DND-41 (cell line): ENCODE measurements at regions not wholly inside any gene's neighbourhood (a gene's known extent, or its start where the extent isn't known, plus 50 kb on each side); places are given as distances from the start of the nearest gene placed in this dataset.
"Not testable (repeated sequence)": the region's sequence is repeated elsewhere in the genome, so short reads cannot be mapped to it uniquely, and the experiment has no call there.

Experiments
- ATAC-seq: fragments of 200-7000 bp; cut with Tn5 transposase; 3 replicates; pipeline ENCODE4 v1.9.1; 2021; ENCODE audit warnings: low read depth; ENCODE audit not compliant: insufficient read depth
- DNase-seq: peaks from one replicate; pipeline ENCODE4 v3.0.0-alpha.2; 2020
- H2AFZ ChIP-seq: 2 replicates; pipeline ENCODE4 v1.6.0; 2012; ENCODE audit warnings: low read depth, low read length
- H3K27ac ChIP-seq: 2 replicates; pipeline ENCODE4 v1.5.1; 2012; ENCODE audit warnings: low read length, inconsistent platforms
- H3K27me3 ChIP-seq: fragments of 200-600 bp; sonication (generic); 2 replicates; pipeline ENCODE4 v1.6.0; 2012; ENCODE audit warnings: low read length, mild to moderate bottlenecking, inconsistent platforms; ENCODE audit not compliant: insufficient read depth, poor library complexity
- H3K36me3 ChIP-seq: 2 replicates; pipeline ENCODE4 v1.5.1; 2012; ENCODE audit warnings: low read length, inconsistent platforms; ENCODE audit not compliant: insufficient read depth
- H3K4me1 ChIP-seq: 2 replicates; pipeline ENCODE4 v1.5.1; 2012; ENCODE audit warnings: mild to moderate bottlenecking, low read length; ENCODE audit not compliant: insufficient read depth
- H3K4me2 ChIP-seq: 2 replicates; pipeline ENCODE4 v1.6.0; 2012; ENCODE audit warnings: mild to moderate bottlenecking, moderate library complexity, low read length, inconsistent platforms; ENCODE audit not compliant: insufficient read depth
- H3K4me3 ChIP-seq, 2 experiments: fragments of 200-600 bp in 1 of 2; shearing (Covaris generic) in 1 of 2; 2 replicates each; pipeline ENCODE4 v1.5.1; 2012 to 2016; ENCODE audit warnings: inconsistent platforms in 2 of 2, low read length in 2 of 2, mild to moderate bottlenecking in 2 of 2, low read depth in 1 of 2, moderate library complexity in 1 of 2
- H3K79me2 ChIP-seq: 2 replicates; pipeline ENCODE4 v1.6.0; 2012; ENCODE audit warnings: low read length, inconsistent platforms; ENCODE audit not compliant: insufficient read depth
- H3K9ac ChIP-seq: 2 replicates; pipeline ENCODE4 v1.6.0; 2012; ENCODE audit warnings: low read depth, mild to moderate bottlenecking, inconsistent platforms, low read length, moderate library complexity
- H3K9me3 ChIP-seq: 2 replicates; pipeline ENCODE4 v1.5.1; 2012; ENCODE audit warnings: low read length, moderate library complexity, mild to moderate bottlenecking, inconsistent platforms; ENCODE audit not compliant: insufficient read depth, severe bottlenecking
- H4K20me1 ChIP-seq: 2 replicates; pipeline ENCODE4 v1.6.0; 2012; ENCODE audit warnings: low read length; ENCODE audit not compliant: insufficient read depth
- EZH2 ChIP-seq: IDR thresholded peaks from 3 replicates; pipeline ENCODE4 v1.6.1; 2012; ENCODE audit warnings: borderline replicate concordance, low read depth, mild to moderate bottlenecking, moderate library complexity, low read length, inconsistent platforms; ENCODE audit not compliant: severe bottlenecking
- TF ChIP-seq, protein P1 (sequence below): IDR thresholded peaks from 2 replicates; pipeline ENCODE4 v1.5.1; 2012; ENCODE audit warnings: borderline replicate concordance, low read length, moderate library complexity, mild to moderate bottlenecking; ENCODE audit not compliant: poor library complexity, severe bottlenecking; ENCODE audit errors: extremely low read depth

DNA sequence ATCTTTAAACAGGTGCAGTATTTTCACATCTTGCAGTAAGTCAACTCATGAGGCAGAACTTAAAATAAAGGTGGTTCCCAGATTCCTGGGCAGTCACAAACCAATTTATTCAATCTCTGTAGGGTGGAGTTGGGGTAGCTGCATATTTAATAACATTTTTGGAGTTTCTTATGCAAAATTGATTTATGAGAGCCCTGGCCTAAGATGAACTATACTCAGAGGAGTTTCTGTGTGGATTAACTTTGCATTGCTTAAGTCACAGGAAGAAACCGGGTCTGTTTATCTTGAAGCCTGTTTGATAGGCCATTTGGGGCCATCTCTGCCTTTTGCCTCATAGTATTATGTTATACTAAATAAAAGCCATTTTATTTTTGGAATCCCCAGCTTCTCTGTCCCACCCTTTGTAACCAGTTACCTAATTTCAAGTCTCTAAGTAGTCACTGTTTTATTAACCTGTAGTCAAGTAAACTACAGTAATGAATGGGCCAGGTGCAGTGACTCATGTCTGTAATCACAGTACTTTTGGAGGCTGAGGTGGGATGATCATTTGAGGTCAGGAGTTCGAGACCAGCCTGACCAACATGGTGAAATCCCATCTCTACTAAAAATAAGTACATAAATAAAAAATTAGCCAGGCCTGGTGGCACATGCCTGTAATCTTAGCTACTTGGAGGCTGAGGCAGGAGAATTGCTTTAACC is 104.4 kb upstream of the FAM3C start:
- H3K4me3 ChIP-seq = no peak overlapping the region
- DNase-seq = no peak
- no peak overlapping the region for H3K27ac ChIP-seq
- TF ChIP-seq, protein P1, sequence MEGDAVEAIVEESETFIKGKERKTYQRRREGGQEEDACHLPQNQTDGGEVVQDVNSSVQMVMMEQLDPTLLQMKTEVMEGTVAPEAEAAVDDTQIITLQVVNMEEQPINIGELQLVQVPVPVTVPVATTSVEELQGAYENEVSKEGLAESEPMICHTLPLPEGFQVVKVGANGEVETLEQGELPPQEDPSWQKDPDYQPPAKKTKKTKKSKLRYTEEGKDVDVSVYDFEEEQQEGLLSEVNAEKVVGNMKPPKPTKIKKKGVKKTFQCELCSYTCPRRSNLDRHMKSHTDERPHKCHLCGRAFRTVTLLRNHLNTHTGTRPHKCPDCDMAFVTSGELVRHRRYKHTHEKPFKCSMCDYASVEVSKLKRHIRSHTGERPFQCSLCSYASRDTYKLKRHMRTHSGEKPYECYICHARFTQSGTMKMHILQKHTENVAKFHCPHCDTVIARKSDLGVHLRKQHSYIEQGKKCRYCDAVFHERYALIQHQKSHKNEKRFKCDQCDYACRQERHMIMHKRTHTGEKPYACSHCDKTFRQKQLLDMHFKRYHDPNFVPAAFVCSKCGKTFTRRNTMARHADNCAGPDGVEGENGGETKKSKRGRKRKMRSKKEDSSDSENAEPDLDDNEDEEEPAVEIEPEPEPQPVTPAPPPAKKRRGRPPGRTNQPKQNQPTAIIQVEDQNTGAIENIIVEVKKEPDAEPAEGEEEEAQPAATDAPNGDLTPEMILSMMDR = no peak
- TF ChIP-seq EZH2 = no peak
- H3K36me3 ChIP-seq = no peaks in the 10 kb centered on the region
- no peak overlapping the region for H2AFZ ChIP-seq
- H4K20me1 ChIP-seq = no peaks in the 10 kb centered on the region
- H3K9me3 ChIP-seq = peaks cover 4% of the 10 kb centered on the region
- H3K9ac ChIP-seq = no peak overlapping the region
- no peak overlapping the region for H3K4me2 ChIP-seq
- no peaks in the 10 kb centered on the region for H3K27me3 ChIP-seq
- no peaks in the 10 kb centered on the region for H3K4me1 ChIP-seq
- H3K79me2 ChIP-seq = no peaks in the 10 kb centered on the region
- ATAC-seq = no peak

DNA sequence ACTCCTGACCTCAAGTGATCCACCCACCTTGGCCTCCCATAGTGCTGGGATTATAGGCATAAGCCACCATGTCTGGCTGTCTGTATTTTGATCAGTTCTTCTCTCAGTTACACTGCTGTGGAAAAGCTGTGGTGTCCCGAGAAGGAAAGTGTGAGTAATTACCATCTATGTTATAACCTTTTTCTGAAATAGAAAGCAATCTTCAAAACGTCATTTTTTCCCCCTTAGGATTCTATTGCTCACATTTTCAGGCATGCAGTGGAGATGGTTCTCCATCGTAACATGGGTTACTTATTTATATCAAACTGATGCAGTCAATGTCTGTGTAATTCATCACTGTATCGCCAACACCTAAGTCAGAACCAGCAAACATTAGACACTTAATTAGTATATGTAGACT is 103.5 kb upstream of the FAM3C start:
- no peaks in the 10 kb centered on the region for H3K9me3 ChIP-seq
- no peak overlapping the region for H3K4me3 ChIP-seq
- no peak overlapping the region for H3K9ac ChIP-seq
- ATAC-seq = no peak
- no peaks in the 10 kb centered on the region for H3K27me3 ChIP-seq
- no peak overlapping the region for H3K4me2 ChIP-seq
- no peak for DNase-seq
- no peaks in the 10 kb centered on the region for H3K4me1 ChIP-seq
- no peaks in the 10 kb centered on the region for H4K20me1 ChIP-seq
- H3K27ac ChIP-seq = no peak overlapping the region
- no peaks in the 10 kb centered on the region for H3K36me3 ChIP-seq
- no peak overlapping the region for H2AFZ ChIP-seq
- TF ChIP-seq EZH2 = no peak
- TF ChIP-seq, protein P1 = no peak
- H3K79me2 ChIP-seq = no peaks in the 10 kb centered on the region

DNA sequence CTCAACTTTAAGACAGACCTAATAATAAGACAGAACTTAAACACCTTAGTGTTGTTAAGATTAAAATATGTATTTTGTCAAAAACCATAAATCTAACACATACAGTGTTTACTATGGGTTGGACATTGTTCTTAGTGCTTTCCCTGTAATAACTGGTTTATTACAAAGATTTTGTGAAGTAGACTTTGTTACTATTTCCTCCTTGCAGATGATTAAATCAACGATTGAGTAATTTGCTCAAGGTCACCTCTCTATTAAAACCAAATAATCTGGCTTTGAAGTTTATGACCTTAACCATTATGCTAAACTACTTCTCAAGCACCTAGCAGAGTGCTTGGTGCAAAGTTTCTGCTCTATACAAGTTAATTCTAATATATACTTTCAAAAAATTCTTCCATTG is 102.7 kb upstream of the FAM3C start:
- no peaks in the 10 kb centered on the region for H3K9me3 ChIP-seq
- ATAC-seq (no peak), DNase-seq (no peak)
- H3K4me2 ChIP-seq = no peak overlapping the region
- no peak overlapping the region for H3K27ac ChIP-seq
- H4K20me1 ChIP-seq = no peaks in the 10 kb centered on the region
- no peaks in the 10 kb centered on the region for H3K27me3 ChIP-seq
- no peaks in the 10 kb centered on the region for H3K79me2 ChIP-seq
- TF ChIP-seq, protein P1 = no peak
- no peak for TF ChIP-seq EZH2
- H2AFZ ChIP-seq = no peak overlapping the region
- H3K9ac ChIP-seq = no peak overlapping the region
- H3K4me3 ChIP-seq = no peak overlapping the region
- H3K4me1 ChIP-seq = no peaks in the 10 kb centered on the region
- no peaks in the 10 kb centered on the region for H3K36me3 ChIP-seq

DNA sequence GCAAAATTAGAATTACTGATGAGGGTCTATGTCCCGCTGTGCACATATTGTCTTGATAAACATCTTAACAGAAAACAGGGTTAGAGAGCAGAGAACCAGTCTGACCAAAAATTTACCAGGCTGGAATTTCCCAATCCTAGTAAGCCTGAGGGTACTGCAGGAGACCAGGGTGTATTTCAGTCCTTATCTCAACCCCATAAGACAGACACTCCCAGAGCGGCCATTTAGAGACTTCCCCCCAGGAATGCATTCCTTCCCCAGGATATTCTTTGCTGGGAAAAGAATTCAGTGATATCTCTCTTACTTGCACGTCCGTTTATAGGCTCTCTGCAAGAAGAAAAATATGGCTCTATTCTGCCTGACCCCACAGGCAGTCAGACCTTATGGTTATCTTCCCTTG is 101.4 kb upstream of the FAM3C start:
- not testable (repeated sequence) for H3K9ac ChIP-seq, DNase-seq

More for the DNA sequence above, 101.4 kb upstream of the FAM3C start:
- H3K27ac ChIP-seq, H2AFZ ChIP-seq, H3K4me2 ChIP-seq, ATAC-seq, H4K20me1 ChIP-seq, H3K79me2 ChIP-seq, H3K4me3 ChIP-seq, H3K9me3 ChIP-seq, H3K27me3 ChIP-seq, H3K4me1 ChIP-seq, H3K36me3 ChIP-seq: not testable (repeated sequence)
